ENCODE measurements at regions not wholly inside any gene's neighbourhood (a gene's known extent, or its start where the extent isn't known, plus 50 kb on each side); places are given as distances from the start of the nearest gene placed in this dataset.
"Not testable (repeated sequence)": the region's sequence is repeated elsewhere in the genome, so short reads cannot be mapped to it uniquely, and the experiment has no call there.

DNA sequence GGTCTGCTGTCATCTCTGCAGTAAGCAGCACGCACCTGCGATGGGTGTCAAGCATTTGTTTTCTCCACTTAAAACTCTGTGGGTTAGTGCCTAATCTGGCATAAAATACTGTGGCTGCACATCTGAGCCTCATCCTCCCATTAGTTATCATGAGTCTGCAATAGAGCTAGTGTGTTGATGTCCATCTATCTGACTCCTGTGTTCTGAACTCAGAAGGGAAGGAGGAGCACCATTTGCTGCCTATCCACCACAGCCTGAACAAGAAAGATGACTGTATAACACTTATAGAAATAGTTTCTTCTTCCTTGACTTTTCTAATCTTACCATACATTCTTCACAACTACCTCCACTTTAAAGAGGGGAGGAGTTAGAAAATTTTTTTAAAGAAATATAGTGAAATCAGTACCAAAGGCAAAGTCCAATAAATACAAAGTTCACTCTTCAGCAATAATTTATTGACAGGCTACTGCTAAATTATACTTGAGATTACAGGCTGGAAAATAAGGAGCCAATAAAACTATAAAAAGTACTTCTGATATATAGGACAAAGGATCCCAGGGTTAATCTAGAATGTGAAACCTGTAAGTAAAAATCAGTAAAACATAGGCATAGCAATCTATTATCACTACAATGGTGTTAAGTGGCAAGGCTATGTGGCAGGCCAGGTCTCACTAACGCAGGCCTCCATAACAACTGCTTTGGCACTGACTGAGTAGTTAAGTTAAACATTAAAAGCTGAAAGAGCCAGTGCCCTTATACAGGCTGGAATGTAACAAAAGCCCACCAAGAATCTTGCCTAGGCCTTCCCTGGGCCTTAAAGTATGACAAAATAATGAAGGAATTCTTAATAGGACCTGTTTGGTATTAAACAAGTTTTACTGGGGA, 70.2 kb downstream of the LGALS9C start:
- H3K9ac ChIP-seq (ENCODE audit: low read length); H3K79me2 ChIP-seq (ENCODE audit: low read length); H3K36me3 ChIP-seq (replicated peaks; ENCODE audit: insufficient read depth, low read length); H3K27me3 ChIP-seq (replicated peaks; ENCODE audit: insufficient read depth, low read length); H3K4me2 ChIP-seq (ENCODE audit: low read depth, low read length); H3K27ac ChIP-seq (ENCODE audit: low read length); H3F3A ChIP-seq (ENCODE audit: insufficient read depth, low read length); H3K9me3 ChIP-seq (replicated peaks; ENCODE audit: insufficient read depth, low read length); DNase-seq; H3K4me3 ChIP-seq (ENCODE audit: low read length); H2AFZ ChIP-seq (ENCODE audit: low read length); H3K4me1 ChIP-seq (ENCODE audit: low read length); H3K9me2 ChIP-seq (replicated peaks; ENCODE audit: insufficient read depth, low read length); H4K20me1 ChIP-seq (ENCODE audit: insufficient read depth, low read length): not testable (repeated sequence)

GRCh38 chr17:18557086-18557485, 80.5 kb downstream of the LGALS9C start:
- not testable (repeated sequence) for H3K4me3 ChIP-seq (ENCODE audit: low read length); DNase-seq; H3F3A ChIP-seq (ENCODE audit: insufficient read depth, low read length); H3K27ac ChIP-seq (ENCODE audit: low read length); H3K9me3 ChIP-seq (replicated peaks; ENCODE audit: insufficient read depth, low read length); H3K27me3 ChIP-seq (replicated peaks; ENCODE audit: insufficient read depth, low read length); H3K9ac ChIP-seq (ENCODE audit: low read length); H3K4me2 ChIP-seq (ENCODE audit: low read depth, low read length); H3K4me1 ChIP-seq (ENCODE audit: low read length); H2AFZ ChIP-seq (ENCODE audit: low read length); H4K20me1 ChIP-seq (ENCODE audit: insufficient read depth, low read length); H3K36me3 ChIP-seq (replicated peaks; ENCODE audit: insufficient read depth, low read length); H3K9me2 ChIP-seq (replicated peaks; ENCODE audit: insufficient read depth, low read length); H3K79me2 ChIP-seq (ENCODE audit: low read length)

DNA sequence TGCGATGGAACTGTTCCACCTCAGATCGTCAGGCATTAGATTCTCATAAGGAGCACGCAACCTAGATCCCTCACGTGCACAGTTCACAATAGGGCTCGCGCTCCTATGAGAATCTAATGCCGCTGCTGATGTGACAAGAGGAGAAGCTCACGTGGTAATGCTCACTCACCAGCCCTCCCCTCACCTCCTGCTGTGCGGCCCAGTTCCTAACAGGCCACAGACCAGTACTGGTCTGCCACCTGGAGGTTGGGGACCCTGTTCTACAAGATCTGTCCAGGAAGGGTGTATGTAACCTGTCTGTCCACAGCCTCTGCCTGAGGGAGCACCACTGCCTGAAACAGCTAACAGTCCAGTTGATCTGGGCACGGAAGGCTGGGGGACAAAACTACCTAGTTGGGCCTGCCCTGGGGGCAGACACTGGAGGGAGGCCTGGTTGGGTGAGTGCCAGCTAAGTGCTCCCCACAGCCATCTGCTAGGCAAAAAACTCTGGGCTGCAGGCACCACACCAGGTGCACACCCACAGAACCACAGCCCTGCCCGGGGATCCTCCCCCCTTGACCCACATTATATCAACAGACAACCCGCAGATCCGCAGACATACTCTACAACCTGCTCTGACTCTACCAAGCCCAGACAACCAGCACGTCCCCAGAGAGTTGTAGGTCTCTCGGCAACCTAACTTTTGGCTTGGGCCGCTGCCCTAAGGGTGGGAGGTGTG, 80.7 kb downstream of the TBC1D28 start:
- H2AFZ ChIP-seq (ENCODE audit: low read length); H3K36me3 ChIP-seq (replicated peaks; ENCODE audit: insufficient read depth, low read length); H3K4me1 ChIP-seq (ENCODE audit: low read length); H4K20me1 ChIP-seq (ENCODE audit: insufficient read depth, low read length); H3K27me3 ChIP-seq (replicated peaks; ENCODE audit: insufficient read depth, low read length); H3K79me2 ChIP-seq (ENCODE audit: low read length); H3K9ac ChIP-seq (ENCODE audit: low read length); H3F3A ChIP-seq (ENCODE audit: insufficient read depth, low read length); H3K9me2 ChIP-seq (replicated peaks; ENCODE audit: insufficient read depth, low read length); H3K9me3 ChIP-seq (replicated peaks; ENCODE audit: insufficient read depth, low read length): not testable (repeated sequence)
- DNase-seq = peak; percentile 77
- Histone ChIP-seq H3K4me3 (ENCODE audit: low read length) (peak overlapping the region; percentile 39), H3K27ac (ENCODE audit: low read length) (peak overlapping the region; percentile 61; the same call in 1 of the 2 replicates), H3K4me2 (ENCODE audit: low read depth, low read length) (peak overlapping the region; percentile 50; the same call in 1 of the 2 replicates)

GRCh38 chr17:18564099-18564448, 80.1 kb downstream of the TBC1D28 start:
- not testable (repeated sequence) for H2AFZ ChIP-seq (ENCODE audit: low read length); H3K27me3 ChIP-seq (replicated peaks; ENCODE audit: insufficient read depth, low read length); H3K4me1 ChIP-seq (ENCODE audit: low read length); H3K36me3 ChIP-seq (replicated peaks; ENCODE audit: insufficient read depth, low read length); H3K9me2 ChIP-seq (replicated peaks; ENCODE audit: insufficient read depth, low read length); H3K9ac ChIP-seq (ENCODE audit: low read length); H3K9me3 ChIP-seq (replicated peaks; ENCODE audit: insufficient read depth, low read length); H3K79me2 ChIP-seq (ENCODE audit: low read length); H3F3A ChIP-seq (ENCODE audit: insufficient read depth, low read length); H4K20me1 ChIP-seq (ENCODE audit: insufficient read depth, low read length)
- peak; percentile 55 for DNase-seq
- TF ChIP-seq, protein P1, sequence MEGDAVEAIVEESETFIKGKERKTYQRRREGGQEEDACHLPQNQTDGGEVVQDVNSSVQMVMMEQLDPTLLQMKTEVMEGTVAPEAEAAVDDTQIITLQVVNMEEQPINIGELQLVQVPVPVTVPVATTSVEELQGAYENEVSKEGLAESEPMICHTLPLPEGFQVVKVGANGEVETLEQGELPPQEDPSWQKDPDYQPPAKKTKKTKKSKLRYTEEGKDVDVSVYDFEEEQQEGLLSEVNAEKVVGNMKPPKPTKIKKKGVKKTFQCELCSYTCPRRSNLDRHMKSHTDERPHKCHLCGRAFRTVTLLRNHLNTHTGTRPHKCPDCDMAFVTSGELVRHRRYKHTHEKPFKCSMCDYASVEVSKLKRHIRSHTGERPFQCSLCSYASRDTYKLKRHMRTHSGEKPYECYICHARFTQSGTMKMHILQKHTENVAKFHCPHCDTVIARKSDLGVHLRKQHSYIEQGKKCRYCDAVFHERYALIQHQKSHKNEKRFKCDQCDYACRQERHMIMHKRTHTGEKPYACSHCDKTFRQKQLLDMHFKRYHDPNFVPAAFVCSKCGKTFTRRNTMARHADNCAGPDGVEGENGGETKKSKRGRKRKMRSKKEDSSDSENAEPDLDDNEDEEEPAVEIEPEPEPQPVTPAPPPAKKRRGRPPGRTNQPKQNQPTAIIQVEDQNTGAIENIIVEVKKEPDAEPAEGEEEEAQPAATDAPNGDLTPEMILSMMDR (IDR thresholded peaks at IDR 0.05; ENCODE audit: low read length) = peak; percentile 49
- Histone ChIP-seq H3K27ac (ENCODE audit: low read length) (peak overlapping the region; percentile 61; the same call in 1 of the 2 replicates), H3K4me2 (ENCODE audit: low read depth, low read length) (peak overlapping the region; percentile 50; the same call in 1 of the 2 replicates), H3K4me3 (ENCODE audit: low read length) (peak overlapping the region; percentile 39)

DNA sequence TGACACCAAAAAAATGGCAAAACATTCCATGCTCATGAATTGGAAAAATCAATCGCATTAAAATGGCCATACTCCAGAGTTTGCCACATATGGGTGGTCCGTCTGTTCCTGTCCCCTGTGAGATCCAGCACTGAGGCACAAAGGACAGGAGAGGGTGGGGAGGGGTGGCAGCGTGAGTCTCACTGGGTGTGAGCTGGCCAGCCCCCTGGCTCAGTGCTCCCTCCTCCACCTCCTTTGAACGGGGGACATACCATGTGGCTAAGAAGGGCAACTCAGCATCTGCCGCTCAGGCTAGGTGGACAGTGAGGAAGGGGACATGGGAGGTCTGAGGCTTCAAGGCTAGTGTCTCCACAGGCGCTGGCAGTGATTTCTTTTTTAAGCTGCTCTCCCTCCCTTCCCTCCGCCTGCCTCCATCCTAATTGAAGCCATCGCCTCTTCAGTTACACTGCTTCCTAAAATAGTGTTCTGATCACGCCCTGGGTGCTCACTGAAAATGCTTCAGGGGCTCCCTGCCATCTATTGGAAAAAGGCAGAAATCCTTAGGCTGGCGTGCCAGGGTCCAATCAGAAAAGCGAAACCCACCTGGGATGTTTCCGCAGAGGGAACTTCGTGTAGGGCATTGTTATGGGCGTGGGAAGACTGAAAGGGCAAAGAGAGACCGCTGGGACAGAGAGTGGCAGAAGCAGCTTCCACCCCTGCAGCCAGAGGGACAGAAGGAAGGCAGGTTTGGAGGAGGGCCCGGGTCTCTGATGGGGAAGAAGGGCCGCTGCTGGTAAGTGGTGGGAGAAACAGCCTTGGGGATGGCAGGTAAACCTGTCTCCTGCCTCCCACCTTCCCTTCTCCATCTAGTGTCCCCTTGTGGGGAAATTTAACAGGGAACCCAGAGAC, 75.8 kb downstream of the TBC1D28 start:
- DNase-seq; H3K9me2 ChIP-seq (replicated peaks; ENCODE audit: insufficient read depth, low read length); H3K4me2 ChIP-seq (ENCODE audit: low read depth, low read length); H3K9me3 ChIP-seq (replicated peaks; ENCODE audit: insufficient read depth, low read length); H2AFZ ChIP-seq (ENCODE audit: low read length); H4K20me1 ChIP-seq (ENCODE audit: insufficient read depth, low read length); H3K4me3 ChIP-seq (ENCODE audit: low read length); H3K9ac ChIP-seq (ENCODE audit: low read length); H3K79me2 ChIP-seq (ENCODE audit: low read length); H3K36me3 ChIP-seq (replicated peaks; ENCODE audit: insufficient read depth, low read length); H3F3A ChIP-seq (ENCODE audit: insufficient read depth, low read length); H3K27ac ChIP-seq (ENCODE audit: low read length); H3K27me3 ChIP-seq (replicated peaks; ENCODE audit: insufficient read depth, low read length); H3K4me1 ChIP-seq (ENCODE audit: low read length): not testable (repeated sequence)

DNA sequence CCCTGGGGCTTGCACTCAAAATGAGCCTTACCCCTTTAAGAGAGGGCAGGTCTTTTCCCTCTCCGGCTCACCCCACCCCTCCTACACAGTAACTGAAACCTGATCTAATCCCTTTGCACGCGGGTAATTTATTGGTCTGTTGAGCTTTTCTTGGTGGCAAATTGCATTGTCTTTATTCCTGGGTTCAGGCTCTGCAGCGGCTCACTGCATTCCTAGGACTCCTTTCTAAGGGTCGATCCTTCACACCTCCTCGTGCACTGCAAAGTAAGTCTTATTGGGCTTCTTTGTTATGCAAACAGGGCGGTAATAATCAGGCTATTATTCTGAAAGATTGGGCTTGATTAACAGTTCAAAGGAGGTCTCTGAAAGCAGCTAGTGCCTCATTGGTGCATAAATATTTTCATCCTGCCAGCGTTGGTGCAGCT, 74.7 kb downstream of the TBC1D28 start:
- H3K4me1 ChIP-seq (ENCODE audit: low read length); H3K79me2 ChIP-seq (ENCODE audit: low read length); H3K9me3 ChIP-seq (replicated peaks; ENCODE audit: insufficient read depth, low read length); DNase-seq; H3K4me3 ChIP-seq (ENCODE audit: low read length); H3K9me2 ChIP-seq (replicated peaks; ENCODE audit: insufficient read depth, low read length); H3F3A ChIP-seq (ENCODE audit: insufficient read depth, low read length); H3K36me3 ChIP-seq (replicated peaks; ENCODE audit: insufficient read depth, low read length); H3K27ac ChIP-seq (ENCODE audit: low read length); H2AFZ ChIP-seq (ENCODE audit: low read length); H3K9ac ChIP-seq (ENCODE audit: low read length); H4K20me1 ChIP-seq (ENCODE audit: insufficient read depth, low read length); H3K27me3 ChIP-seq (replicated peaks; ENCODE audit: insufficient read depth, low read length): not testable (repeated sequence)
- peak overlapping the region; percentile 29; the same call in 1 of the 2 replicates for H3K4me2 ChIP-seq (ENCODE audit: low read depth, low read length)
